ENCODE measurements at regions not wholly inside any gene's neighbourhood (a gene's known extent, or its start where the extent isn't known, plus 50 kb on each side); places are given as distances from the start of the nearest gene placed in this dataset.

GRCh38 chr7:156236936-156237599, 403.5 kb upstream of the RNF32 start:
- intact Hi-C loops (cut with micrococcal nuclease) (no loop called here), in situ Hi-C loops (cut with MboI; ENCODE audit: low sequenced_read_pairs) (no loop called here), dilution Hi-C loops (cut with HindIII; ENCODE audit: low sequenced_read_pairs, unreplicated experiment) (no loop called here)
- H3K9me3 ChIP-seq (ENCODE audit: control insufficient read depth, insufficient read depth, low read length) = peaks cover 33% of the 10 kb centered on the region; the same call in 1 of the 2 replicates
- BruUV-seq (replicated peaks) = no TSS peak
- no peak overlapping the region for H2AK5ac ChIP-seq (ENCODE audit: low read depth, low read length)
- H4K5ac ChIP-seq (ENCODE audit: low read depth, low read length) = no peak overlapping the region
- no peak overlapping the region for H3K4me2 ChIP-seq (ENCODE audit: low read depth, low read length)
- no peaks in the 10 kb centered on the region for H3K9me1 ChIP-seq (ENCODE audit: insufficient read depth, low read length)
- no peak for TF ChIP-seq POLR2A (IDR thresholded peaks at IDR 0.05; ENCODE audit: low read depth, low read length)
- no peak for TF ChIP-seq BHLHE40 (IDR thresholded peaks at IDR 0.05; ENCODE audit: low read depth, low read length)
- TF ChIP-seq RFX5 (IDR thresholded peaks at IDR 0.05; ENCODE audit: low read depth, low read length) = no peak
- no peak for TF ChIP-seq MAFK (IDR thresholded peaks at IDR 0.05; ENCODE audit: low read depth, low read length)
- TF ChIP-seq, protein P1, sequence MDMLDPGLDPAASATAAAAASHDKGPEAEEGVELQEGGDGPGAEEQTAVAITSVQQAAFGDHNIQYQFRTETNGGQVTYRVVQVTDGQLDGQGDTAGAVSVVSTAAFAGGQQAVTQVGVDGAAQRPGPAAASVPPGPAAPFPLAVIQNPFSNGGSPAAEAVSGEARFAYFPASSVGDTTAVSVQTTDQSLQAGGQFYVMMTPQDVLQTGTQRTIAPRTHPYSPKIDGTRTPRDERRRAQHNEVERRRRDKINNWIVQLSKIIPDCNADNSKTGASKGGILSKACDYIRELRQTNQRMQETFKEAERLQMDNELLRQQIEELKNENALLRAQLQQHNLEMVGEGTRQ (IDR thresholded peaks at IDR 0.05; ENCODE audit: low read depth, low read length) = no peak
- no peak for TF ChIP-seq MXI1 (IDR thresholded peaks at IDR 0.05; ENCODE audit: borderline replicate concordance, low read depth, low read length)
- no peak for TF ChIP-seq MAZ (IDR thresholded peaks at IDR 0.05; ENCODE audit: borderline replicate concordance, low read depth, low read length)
- no peak for TF ChIP-seq CTCF (conservative IDR thresholded peaks at IDR 0.05; ENCODE audit: low read depth, low read length)
- no peak for TF ChIP-seq CEBPB (IDR thresholded peaks at IDR 0.05; ENCODE audit: low read depth, low read length)
- TF ChIP-seq, protein P2, sequence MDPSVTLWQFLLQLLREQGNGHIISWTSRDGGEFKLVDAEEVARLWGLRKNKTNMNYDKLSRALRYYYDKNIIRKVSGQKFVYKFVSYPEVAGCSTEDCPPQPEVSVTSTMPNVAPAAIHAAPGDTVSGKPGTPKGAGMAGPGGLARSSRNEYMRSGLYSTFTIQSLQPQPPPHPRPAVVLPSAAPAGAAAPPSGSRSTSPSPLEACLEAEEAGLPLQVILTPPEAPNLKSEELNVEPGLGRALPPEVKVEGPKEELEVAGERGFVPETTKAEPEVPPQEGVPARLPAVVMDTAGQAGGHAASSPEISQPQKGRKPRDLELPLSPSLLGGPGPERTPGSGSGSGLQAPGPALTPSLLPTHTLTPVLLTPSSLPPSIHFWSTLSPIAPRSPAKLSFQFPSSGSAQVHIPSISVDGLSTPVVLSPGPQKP (IDR thresholded peaks at IDR 0.05; ENCODE audit: borderline replicate concordance, low read depth, low read length) = no peak
- TF ChIP-seq CHD1 (IDR thresholded peaks at IDR 0.05; ENCODE audit: low read depth, low read length) = no peak
- no peak for TF ChIP-seq NFE2L2 (IDR thresholded peaks at IDR 0.05; ENCODE audit: low read depth, low read length)
- TF ChIP-seq RAD21 (IDR thresholded peaks at IDR 0.05; ENCODE audit: low read length) = no peak
- no peak for TF ChIP-seq SMC3 (IDR thresholded peaks at IDR 0.05; ENCODE audit: low read depth, low read length)
- TF ChIP-seq RCOR1 (IDR thresholded peaks at IDR 0.05; ENCODE audit: insufficient replicate concordance, low read length) = no peak
- no peak for TF ChIP-seq FOS (IDR thresholded peaks at IDR 0.05; ENCODE audit: low read depth, low read length)
- H3K4me1 ChIP-seq (ENCODE audit: control insufficient read depth, insufficient read depth, low read length) = no peaks in the 10 kb centered on the region
- WGBS, 2 experiments (ENCODE audit: extremely low coverage in 2 of 2, insufficient read length in 1 of 2) = 84% methylated on average over 3 of the region's 15 CpGs; no CpG with 5 or more reads in 1 of the 2 experiments
- no peak overlapping the region for H4K8ac ChIP-seq (ENCODE audit: low read depth in 2 of 2, low read length in 2 of 2)
- DNase-seq = no peak
- H2BK120ac ChIP-seq (ENCODE audit: low read depth, low read length) = no peak overlapping the region
- no peak overlapping the region for H3K4ac ChIP-seq (ENCODE audit: low read depth, low read length)
- no peak overlapping the region for H2BK20ac ChIP-seq (ENCODE audit: low read depth, low read length)
- ChIA-PET POLR2A (ENCODE audit: unreplicated experiment) (no interaction called here), CTCF (no interaction called here)
- no peak overlapping the region for H2BK5ac ChIP-seq (ENCODE audit: low read depth, low read length, poor library complexity, severe bottlenecking)
- no peak overlapping the region for H2AK9ac ChIP-seq (replicated peaks; ENCODE audit: low read depth, low read length, poor library complexity)
- H4K91ac ChIP-seq (ENCODE audit: insufficient read depth, low read depth, low read length) = no peak overlapping the region
- no peaks in the 10 kb centered on the region for H3K36me3 ChIP-seq (ENCODE audit: control insufficient read depth, insufficient read depth, low read length)
- no peak overlapping the region for H3K9ac ChIP-seq (ENCODE audit: low read depth, low read length)
- no peak overlapping the region for H3K14ac ChIP-seq (replicated peaks; ENCODE audit: low read depth, low read length)
- ATAC-seq (ENCODE audit: low read depth) = no peak
- no peak overlapping the region for H2BK15ac ChIP-seq (ENCODE audit: low read depth, low read length)
- no peak overlapping the region for H2AFZ ChIP-seq (replicated peaks; ENCODE audit: low read length, poor library complexity)
- no peak overlapping the region for H3K23ac ChIP-seq (ENCODE audit: low read depth, low read length)
- H3K27me3 ChIP-seq (ENCODE audit: control insufficient read depth, insufficient read depth, low read length) = no peaks in the 10 kb centered on the region
- H3K79me1 ChIP-seq (ENCODE audit: low read depth in 1 of 2, low read length in 2 of 2) = no peaks in the 10 kb centered on the region
- no peaks in the 10 kb centered on the region for H4K20me1 ChIP-seq (ENCODE audit: insufficient read depth, low read length)
- no peak overlapping the region for H3K27ac ChIP-seq (ENCODE audit: insufficient read depth, low read length)
- H3K56ac ChIP-seq (ENCODE audit: extremely low read depth, insufficient read depth, low read length) = no peak overlapping the region
- H3K18ac ChIP-seq (ENCODE audit: low read depth, low read length) = no peak overlapping the region
- H3K4me3 ChIP-seq (ENCODE audit: insufficient read depth, low read depth, low read length) = no peak overlapping the region
